ENCODE measurements at regions not wholly inside any gene's neighbourhood (a gene's known extent, or its start where the extent isn't known, plus 50 kb on each side); places are given as distances from the start of the nearest gene placed in this dataset.

- no peak overlapping the region for H3K4me3 Mint-ChIP-seq
- peaks cover 3% of the 10 kb centered on the region for H3K27me3 Mint-ChIP-seq (ENCODE audit: insufficient read depth)
- H3K36me3 Mint-ChIP-seq (ENCODE audit: low read depth): no peaks in the 10 kb centered on the region
- no peaks in the 10 kb centered on the region for H3K4me1 Mint-ChIP-seq (ENCODE audit: low read depth)
- intact Hi-C loops (cut with micrococcal nuclease): no loop called here
- no peaks in the 10 kb centered on the region for H3K9me3 Mint-ChIP-seq
- no peak for DNase-seq (ENCODE audit: low spot score)
- H3K27ac Mint-ChIP-seq: no peak overlapping the region
These were observed 368.6 kb upstream of the DCN start for GRCh38 chr12:91551242-91551641.

GRCh38 chr12:91542666-91543065 lies 360.0 kb upstream of the DCN start:
- H3K9me3 Mint-ChIP-seq: no peaks in the 10 kb centered on the region
- H3K27me3 Mint-ChIP-seq (ENCODE audit: insufficient read depth): no peaks in the 10 kb centered on the region
- intact Hi-C loops (cut with micrococcal nuclease): no loop called here
- no peaks in the 10 kb centered on the region for H3K36me3 Mint-ChIP-seq (ENCODE audit: low read depth)
- no peak overlapping the region for H3K4me3 Mint-ChIP-seq
- no peak overlapping the region for H3K27ac Mint-ChIP-seq
- H3K4me1 Mint-ChIP-seq (ENCODE audit: low read depth): no peaks in the 10 kb centered on the region
- no peak for DNase-seq (ENCODE audit: low spot score)

GRCh38 chr12:91542067-91542466 lies 359.4 kb upstream of the DCN start:
- no peak overlapping the region for H3K27ac Mint-ChIP-seq
- H3K4me3 Mint-ChIP-seq: no peak overlapping the region
- intact Hi-C loops (cut with micrococcal nuclease): no loop called here
- DNase-seq (ENCODE audit: low spot score): no peak
- no peaks in the 10 kb centered on the region for H3K9me3 Mint-ChIP-seq
- H3K36me3 Mint-ChIP-seq (ENCODE audit: low read depth): no peaks in the 10 kb centered on the region
- H3K4me1 Mint-ChIP-seq (ENCODE audit: low read depth): no peaks in the 10 kb centered on the region
- no peaks in the 10 kb centered on the region for H3K27me3 Mint-ChIP-seq (ENCODE audit: insufficient read depth)

GRCh38 chr12:91538418-91538817 lies 355.8 kb upstream of the DCN start:
- DNase-seq (ENCODE audit: low spot score): no peak
- Mint-ChIP-seq H3K4me1 (ENCODE audit: low read depth) (no peaks in the 10 kb centered on the region), H3K4me3 (no peak overlapping the region), H3K27me3 (ENCODE audit: insufficient read depth) (peaks cover 2% of the 10 kb centered on the region), H3K9me3 (peaks cover 10% of the 10 kb centered on the region), H3K36me3 (ENCODE audit: low read depth) (no peaks in the 10 kb centered on the region), H3K27ac (no peak overlapping the region)
- intact Hi-C loops (cut with micrococcal nuclease): no loop called here

GRCh38 chr12:91533366-91533765 lies 350.7 kb upstream of the DCN start:
- no peak for DNase-seq (ENCODE audit: low spot score)
- Mint-ChIP-seq H3K36me3 (ENCODE audit: low read depth) (no peaks in the 10 kb centered on the region), H3K9me3 (peaks cover 10% of the 10 kb centered on the region), H3K27me3 (ENCODE audit: insufficient read depth) (peaks cover 4% of the 10 kb centered on the region), H3K4me1 (ENCODE audit: low read depth) (no peaks in the 10 kb centered on the region), H3K27ac (no peak overlapping the region), H3K4me3 (no peak overlapping the region)
- intact Hi-C loops (cut with micrococcal nuclease): no loop called here

GRCh38 chr12:91529829-91530228 lies 347.2 kb upstream of the DCN start:
- Mint-ChIP-seq H3K9me3 (peaks cover 4% of the 10 kb centered on the region), H3K27ac (no peak overlapping the region), H3K36me3 (ENCODE audit: low read depth) (no peaks in the 10 kb centered on the region), H3K4me3 (no peak overlapping the region), H3K4me1 (ENCODE audit: low read depth) (no peaks in the 10 kb centered on the region), H3K27me3 (ENCODE audit: insufficient read depth) (peaks cover 2% of the 10 kb centered on the region)
- intact Hi-C loops (cut with micrococcal nuclease): no loop called here
- DNase-seq (ENCODE audit: low spot score): no peak

GRCh38 chr12:91523831-91524230 lies 341.2 kb upstream of the DCN start:
- Mint-ChIP-seq H3K9me3 (no peaks in the 10 kb centered on the region), H3K4me1 (ENCODE audit: low read depth) (no peaks in the 10 kb centered on the region), H3K36me3 (ENCODE audit: low read depth) (no peaks in the 10 kb centered on the region), H3K4me3 (no peak overlapping the region), H3K27me3 (ENCODE audit: insufficient read depth) (peaks cover 2% of the 10 kb centered on the region), H3K27ac (no peak overlapping the region)
- intact Hi-C loops (cut with micrococcal nuclease): no loop called here
- no peak for DNase-seq (ENCODE audit: low spot score)

- intact Hi-C loops (cut with micrococcal nuclease): no loop called here
- H3K36me3 Mint-ChIP-seq (ENCODE audit: low read depth): no peaks in the 10 kb centered on the region
- no peaks in the 10 kb centered on the region for H3K4me1 Mint-ChIP-seq (ENCODE audit: low read depth)
These were observed 334.1 kb upstream of the DCN start for GRCh38 chr12:91516695-91517047.

GRCh38 chr12:91515944-91516694 lies 333.5 kb upstream of the DCN start:
- no peaks in the 10 kb centered on the region for H3K27me3 Mint-ChIP-seq (ENCODE audit: insufficient read depth)
- H3K27ac Mint-ChIP-seq: no peak overlapping the region
- H3K4me1 Mint-ChIP-seq (ENCODE audit: low read depth): no peaks in the 10 kb centered on the region
- no peak overlapping the region for H3K4me3 Mint-ChIP-seq
- no peaks in the 10 kb centered on the region for H3K36me3 Mint-ChIP-seq (ENCODE audit: low read depth)
- H3K9me3 Mint-ChIP-seq: no peaks in the 10 kb centered on the region
- no peak for DNase-seq (ENCODE audit: low spot score)
- intact Hi-C loops (cut with micrococcal nuclease): no loop called here

More at GRCh38 chr12:91516695-91517047, 334.1 kb upstream of the DCN start:
- Mint-ChIP-seq H3K4me3 (no peak overlapping the region), H3K9me3 (no peaks in the 10 kb centered on the region), H3K27ac (no peak overlapping the region), H3K27me3 (ENCODE audit: insufficient read depth) (no peaks in the 10 kb centered on the region)
- no peak for DNase-seq (ENCODE audit: low spot score)

- intact Hi-C loops (cut with micrococcal nuclease): no loop called here
- no peak overlapping the region for H3K4me3 Mint-ChIP-seq
- H3K9me3 Mint-ChIP-seq: no peaks in the 10 kb centered on the region
- H3K4me1 Mint-ChIP-seq (ENCODE audit: low read depth): no peaks in the 10 kb centered on the region
- H3K36me3 Mint-ChIP-seq (ENCODE audit: low read depth): no peaks in the 10 kb centered on the region
- DNase-seq (ENCODE audit: low spot score): no peak
- no peak overlapping the region for H3K27ac Mint-ChIP-seq
- peaks cover 2% of the 10 kb centered on the region for H3K27me3 Mint-ChIP-seq (ENCODE audit: insufficient read depth)
These were observed 330.7 kb upstream of the DCN start for GRCh38 chr12:91513313-91513712.

- no peak overlapping the region for H3K4me3 Mint-ChIP-seq
- no peaks in the 10 kb centered on the region for H3K4me1 Mint-ChIP-seq (ENCODE audit: low read depth)
- H3K27ac Mint-ChIP-seq: no peak overlapping the region
- H3K9me3 Mint-ChIP-seq: no peaks in the 10 kb centered on the region
- intact Hi-C loops (cut with micrococcal nuclease): no loop called here
- H3K27me3 Mint-ChIP-seq (ENCODE audit: insufficient read depth): peaks cover 2% of the 10 kb centered on the region
- no peak for DNase-seq (ENCODE audit: low spot score)
- H3K36me3 Mint-ChIP-seq (ENCODE audit: low read depth): no peaks in the 10 kb centered on the region
These were observed 329.3 kb upstream of the DCN start for GRCh38 chr12:91511795-91512420.

- no peaks in the 10 kb centered on the region for H3K4me1 Mint-ChIP-seq (ENCODE audit: low read depth)
These were observed 325.1 kb upstream of the DCN start for GRCh38 chr12:91507754-91508153.

GRCh38 chr12:91506452-91506851 lies 323.8 kb upstream of the DCN start:
- Mint-ChIP-seq H3K4me3 (no peak overlapping the region), H3K27me3 (ENCODE audit: insufficient read depth) (peaks cover 2% of the 10 kb centered on the region), H3K36me3 (ENCODE audit: low read depth) (no peaks in the 10 kb centered on the region), H3K4me1 (ENCODE audit: low read depth) (no peaks in the 10 kb centered on the region), H3K9me3 (no peaks in the 10 kb centered on the region), H3K27ac (no peak overlapping the region)
- no peak for DNase-seq (ENCODE audit: low spot score)
- intact Hi-C loops (cut with micrococcal nuclease): no loop called here

More at GRCh38 chr12:91507754-91508153, 325.1 kb upstream of the DCN start:
- H3K4me3 Mint-ChIP-seq: no peak overlapping the region
- peaks cover 2% of the 10 kb centered on the region for H3K27me3 Mint-ChIP-seq (ENCODE audit: insufficient read depth)
- no peak overlapping the region for H3K27ac Mint-ChIP-seq
- DNase-seq (ENCODE audit: low spot score): no peak
- H3K9me3 Mint-ChIP-seq: no peaks in the 10 kb centered on the region
- intact Hi-C loops (cut with micrococcal nuclease): no loop called here
- H3K36me3 Mint-ChIP-seq (ENCODE audit: low read depth): no peaks in the 10 kb centered on the region

Data from activated T-helper 1 cell treated with anti-CD3 and anti-CD28 coated beads, Interleukin-12 subunit alpha, Interleukin-12 subunit beta, Interleukin-2, Interleukin-4 antibody, amounts not matched to agents 30 ng/mL and 10 ng/mL and 1 ng/mL, durations not matched to agents 14 hours and 24 hours and 36 hours (primary cell).